ENCODE measurements at regions not wholly inside any gene's neighbourhood (a gene's known extent, or its start where the extent isn't known, plus 50 kb on each side); places are given as distances from the start of the nearest gene placed in this dataset.

DNA sequence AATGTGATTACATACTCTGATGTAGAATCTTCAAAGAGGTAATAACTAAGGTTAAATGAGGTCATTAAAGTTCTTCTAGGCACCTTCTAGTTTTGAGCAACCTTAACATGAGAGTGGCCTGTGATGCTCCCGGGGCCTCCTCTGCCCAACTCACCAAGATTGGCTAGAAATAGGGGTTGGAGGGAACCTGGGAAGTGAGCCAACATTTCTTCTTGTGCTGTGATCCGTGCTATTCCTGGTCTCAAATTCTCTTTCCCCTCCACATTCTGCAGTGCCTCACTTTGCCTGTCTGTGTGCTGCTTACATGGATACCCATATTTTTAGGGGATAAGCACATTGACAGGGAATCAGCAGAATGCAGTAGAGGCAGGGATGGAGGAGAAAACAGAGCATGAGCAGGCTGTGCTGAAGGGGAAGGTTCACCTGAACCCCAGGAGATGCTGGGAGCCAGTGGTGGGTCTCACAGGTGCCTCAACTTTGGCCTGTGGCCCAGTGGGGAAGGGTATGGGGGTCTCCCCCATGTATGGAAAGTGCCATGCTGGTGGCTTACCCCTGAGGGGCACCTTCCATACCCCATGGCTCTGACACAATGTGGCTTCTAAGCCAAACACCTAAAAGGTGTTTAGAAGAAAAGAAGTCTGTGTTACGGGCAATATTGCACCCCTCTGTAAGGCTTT is 164.7 kb upstream of the CHD6 start:
- TF ChIP-seq TAF1 (IDR thresholded peaks at IDR 0.05; ENCODE audit: borderline replicate concordance, low read depth, low read length) = no peak
- no peak for TF ChIP-seq POLR2AphosphoS5 (IDR thresholded peaks at IDR 0.05; ENCODE audit: low read depth, low read length)
